K562 (cell line): ENCODE measurements at regions not wholly inside any gene's neighbourhood (a gene's known extent, or its start where the extent isn't known, plus 50 kb on each side); places are given as distances from the start of the nearest gene placed in this dataset.

Experiments used
- CTCF ChIP-seq, 3 experiments: IDR thresholded peaks in 2 of 3; conservative IDR thresholded peaks in 1 of 3; 2 replicates each; pipeline ENCODE4 v1.5.1; 2011 to 2012; ENCODE audit warnings: low read length in 3 of 3, mild to moderate bottlenecking in 3 of 3, control low read depth in 2 of 3, improper control_type of control experiment in 1 of 3, inconsistent platforms in 1 of 3, low read depth in 1 of 3, mixed read lengths in 1 of 3, moderate library complexity in 1 of 3; ENCODE audit not compliant: insufficient read depth in 2 of 3
- MCM5 ChIP-seq: fragments of 450-650 bp; IDR thresholded peaks from 2 replicates; pipeline ENCODE4 v1.6.1; 2016; ENCODE audit warnings: low read depth
- MCM7 ChIP-seq, 2 experiments: fragments of 450-650 bp; IDR thresholded peaks; 2 replicates each; pipeline ENCODE4 v1.6.1; 2016 to 2018
- POLR2A ChIP-seq: fragments of 450-650 bp; conservative IDR thresholded peaks from 2 replicates; pipeline ENCODE4 v1.6.1; 2016
- PRMT5 ChIP-seq: sonication (generic); formaldehyde crosslinking; IDR thresholded peaks from 2 replicates; pipeline ENCODE4 v1.5.0; 2020; ENCODE audit warnings: missing genetic modification reagents
- PYGO2 ChIP-seq: fragments of 450-650 bp; IDR thresholded peaks from 2 replicates; pipeline ENCODE4 v1.6.1; 2016; ENCODE audit warnings: mild to moderate bottlenecking, missing genetic modification characterization, moderate library complexity, missing compliant biosample characterization
- RFX5 ChIP-seq: IDR thresholded peaks from 2 replicates; pipeline ENCODE4 v1.6.1; 2011; ENCODE audit warnings: low read depth, mild to moderate bottlenecking, improper control_type of control experiment, low read length
- TBP ChIP-seq: optimal IDR thresholded peaks from 2 replicates; pipeline ENCODE3; 2011; ENCODE audit warnings: low read depth, low read length, improper control_type of control experiment
- ZNF232 ChIP-seq: sonication (generic); formaldehyde crosslinking; IDR thresholded peaks from 2 replicates; pipeline ENCODE4 v1.8.0; 2022; ENCODE audit warnings: mild to moderate bottlenecking, missing genetic modification reagents
- ZNF408 ChIP-seq: fragments of 250-450 bp; sonication (Bioruptor Pico); IDR thresholded peaks from 2 replicates; pipeline ENCODE4 v1.4.0; 2020; ENCODE audit warnings: low read depth, mild to moderate bottlenecking, moderate library complexity

- TF ChIP-seq RFX5 (no peak), TBP (no peak), ZNF232 (CRISPR knock-in tag) (no peak), POLR2A (no peak), PYGO2 (tag) (no peak), ZNF408 (CRISPR knock-in tag) (no peak), CTCF (IDR thresholded peaks at IDR 0.05 in 2 of 3, conservative IDR thresholded peaks at IDR 0.05 in 1 of 3; ENCODE audit: insufficient read depth in 2 of 3, low read depth in 1 of 3, low read length in 3 of 3) (no peak), MCM5 (no peak), PRMT5 (CRISPR knock-in tag) (no peak), MCM7 (IDR thresholded peaks at IDR 0.05) (no peak)
Measured at GRCh38 chr2:17259613-17260012, 258.6 kb downstream of the RAD51AP2 start.
